Activated T-cell treated with anti-CD3 and anti-CD28 coated beads for 48 hours (primary cell): ENCODE measurements at regions not wholly inside any gene's neighbourhood (a gene's known extent, or its start where the extent isn't known, plus 50 kb on each side); places are given as distances from the start of the nearest gene placed in this dataset.

ENCODE experiments used
- DNase-seq: peaks from one replicate; pipeline ENCODE4 v3.0.0-alpha.2; 2020; ENCODE audit warnings: low read depth

DNA sequence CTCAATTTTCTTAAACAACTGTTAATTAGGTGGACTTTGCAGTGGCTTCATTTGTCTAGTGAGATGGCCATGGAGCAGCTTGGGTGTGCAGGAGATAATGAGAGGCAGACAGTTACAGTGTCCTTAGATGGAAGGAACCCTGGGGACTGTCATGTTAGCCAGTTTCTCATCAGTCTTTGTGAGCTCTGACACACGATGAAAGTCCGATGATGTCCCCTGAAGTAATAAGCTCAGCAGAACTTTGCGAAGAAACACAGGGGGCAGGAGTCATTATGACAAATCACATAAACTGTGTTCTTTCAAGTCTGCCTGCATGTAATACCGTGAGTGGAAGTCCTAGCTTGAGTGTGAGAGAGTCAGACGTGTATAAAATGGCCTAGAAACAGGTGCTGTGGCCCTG lies 201.8 kb downstream of the DRD1 start:
- no peak for DNase-seq

DNA sequence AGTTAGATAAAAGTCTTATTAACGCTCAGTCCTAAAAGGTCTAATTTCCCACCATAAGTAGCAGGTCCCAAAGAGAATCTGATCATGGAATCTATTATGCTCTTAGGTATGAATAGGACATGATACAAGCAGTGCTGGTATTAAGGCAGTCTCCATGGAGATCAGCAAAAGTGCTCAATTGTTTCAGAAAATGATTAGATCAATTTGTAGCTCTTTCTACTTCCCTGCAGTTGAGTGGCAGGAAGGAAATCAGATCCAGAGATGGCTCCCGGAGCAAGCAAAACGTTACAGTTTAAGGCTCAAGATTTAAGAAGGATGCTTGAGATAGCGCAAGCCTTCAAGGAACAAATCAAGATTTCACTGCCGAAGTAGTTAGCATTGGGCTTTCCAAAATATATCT lies 205.7 kb downstream of the DRD1 start:
- DNase-seq: no peak

DNA sequence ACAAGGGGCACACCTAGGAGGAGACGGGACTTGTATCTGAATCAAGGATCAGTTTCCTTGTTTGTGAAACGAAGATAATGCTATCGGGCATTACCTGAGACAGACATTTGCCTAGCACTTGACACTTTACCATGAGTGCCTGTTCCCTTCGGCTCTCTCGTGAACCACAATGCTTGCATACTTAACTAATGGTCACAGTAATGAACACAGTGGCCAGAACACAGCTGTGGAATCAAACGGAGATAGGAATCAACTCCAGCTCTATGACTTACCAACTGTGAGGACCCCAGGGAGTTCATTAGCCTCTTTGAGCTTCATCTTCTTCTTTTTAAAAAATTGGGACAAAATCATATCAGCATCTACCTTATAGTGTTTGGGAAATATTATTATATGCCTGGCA lies 207.8 kb downstream of the DRD1 start:
- DNase-seq: no peak

DNA sequence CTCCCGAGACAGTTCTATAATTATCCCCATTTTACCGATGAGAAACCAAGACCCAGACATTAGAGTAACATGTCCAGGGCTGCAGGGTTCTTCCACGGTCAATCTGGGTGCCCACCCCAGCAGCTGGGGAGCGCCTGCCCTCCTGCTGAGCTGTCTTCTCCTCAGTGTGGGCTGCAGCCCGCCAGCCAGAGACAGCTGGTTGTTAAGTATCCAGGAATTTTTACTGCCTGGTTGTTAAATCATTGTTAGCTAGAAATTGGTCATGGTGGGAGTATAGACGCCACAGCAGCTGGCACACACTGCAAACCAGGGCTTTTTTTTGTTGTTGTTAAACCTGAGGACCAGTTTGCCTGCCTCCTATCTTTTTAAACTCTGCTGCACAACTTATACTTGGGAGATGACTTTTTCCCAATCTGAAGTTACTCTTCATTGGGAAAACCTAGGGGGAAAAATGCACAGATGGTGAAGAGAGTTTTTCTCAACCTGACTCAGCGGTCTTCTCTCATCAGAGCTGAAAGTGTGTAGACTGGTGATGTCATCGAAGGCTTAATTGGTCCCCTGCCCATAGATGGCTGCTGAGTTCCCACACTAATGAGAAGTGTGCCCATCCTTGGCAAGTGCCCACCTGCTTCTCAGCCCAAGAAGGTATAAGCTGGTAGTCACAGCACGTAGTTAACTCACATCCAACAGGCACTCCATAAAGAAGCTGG lies 208.6 kb downstream of the DRD1 start:
- no peak for DNase-seq

DNA sequence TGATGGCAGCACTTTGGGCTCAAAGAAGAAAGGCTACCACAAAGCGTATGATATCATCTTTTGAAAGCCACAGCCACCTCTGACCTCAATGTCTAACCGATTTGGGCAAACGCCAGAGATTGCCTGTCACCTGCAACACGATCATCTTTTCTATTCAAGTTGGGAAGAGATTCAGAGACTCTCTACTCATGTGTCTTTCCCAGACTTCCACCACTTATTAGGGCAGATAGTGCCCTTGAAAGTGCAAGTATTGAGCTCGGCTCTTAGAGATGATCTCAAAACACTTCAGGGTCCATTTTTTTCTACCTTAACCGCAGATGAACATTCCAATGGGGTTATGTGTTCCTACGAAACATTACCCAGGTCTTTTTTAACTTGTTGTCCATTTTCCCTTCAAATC lies 213.7 kb downstream of the DRD1 start:
- DNase-seq: no peak

DNA sequence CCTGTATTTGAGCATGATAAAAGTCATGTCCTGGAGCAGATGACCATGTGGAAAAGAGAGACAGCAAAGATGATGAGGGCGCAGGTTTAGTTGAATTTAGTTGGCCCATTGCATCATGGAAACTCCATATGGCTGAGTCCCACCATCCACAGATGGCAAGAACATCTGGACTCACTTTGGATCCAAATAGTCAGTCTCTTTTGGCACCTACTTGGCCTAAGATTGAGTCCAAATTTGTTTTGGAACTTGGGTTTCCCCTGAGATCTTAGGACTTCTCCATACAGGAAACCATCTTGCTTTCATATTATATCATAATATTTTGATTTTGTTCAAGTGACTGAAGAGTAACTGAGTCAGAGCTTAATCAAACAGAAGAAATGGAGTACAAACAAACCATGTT lies 217.5 kb downstream of the DRD1 start:
- DNase-seq: no peak

DNA sequence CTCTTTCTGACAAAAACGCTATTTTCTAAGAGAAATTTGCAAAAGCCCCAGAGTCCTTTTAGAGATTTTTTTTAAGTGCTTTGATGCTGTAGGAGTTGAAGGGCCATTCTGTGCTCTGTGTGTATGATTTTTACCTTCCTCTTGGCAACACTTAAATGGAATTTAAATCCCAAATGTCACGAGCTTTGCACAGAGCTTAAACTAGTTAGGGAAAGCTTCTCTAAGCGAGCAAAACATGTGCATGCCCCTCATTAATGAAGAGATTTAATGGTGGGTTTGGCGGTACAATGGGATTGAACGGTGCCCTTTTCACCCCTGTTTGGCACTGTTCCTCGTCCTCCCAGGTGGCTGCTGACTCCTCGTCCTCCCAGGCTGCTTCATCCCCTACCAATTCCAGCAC lies 220.7 kb downstream of the DRD1 start:
- DNase-seq: no peak

DNA sequence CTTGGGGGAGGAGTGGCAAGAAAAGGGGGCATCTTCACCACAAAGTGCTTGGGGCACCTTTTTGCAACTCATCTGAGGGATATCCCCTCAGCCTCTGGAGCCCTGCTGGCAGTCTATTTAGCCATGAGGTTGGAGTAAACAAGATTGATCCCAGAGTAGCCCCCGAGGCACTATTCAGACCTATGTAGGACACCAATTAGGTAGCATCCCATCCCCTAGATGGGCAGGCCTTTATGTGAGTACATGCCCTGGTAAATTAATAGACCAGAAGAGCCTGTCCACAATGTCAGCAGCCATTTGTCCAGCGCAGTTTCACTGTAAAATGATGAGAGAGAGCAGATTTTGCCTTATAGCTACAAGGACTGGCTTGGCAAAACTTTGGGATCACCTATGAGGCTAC lies 221.4 kb downstream of the DRD1 start:
- no peak for DNase-seq

DNA sequence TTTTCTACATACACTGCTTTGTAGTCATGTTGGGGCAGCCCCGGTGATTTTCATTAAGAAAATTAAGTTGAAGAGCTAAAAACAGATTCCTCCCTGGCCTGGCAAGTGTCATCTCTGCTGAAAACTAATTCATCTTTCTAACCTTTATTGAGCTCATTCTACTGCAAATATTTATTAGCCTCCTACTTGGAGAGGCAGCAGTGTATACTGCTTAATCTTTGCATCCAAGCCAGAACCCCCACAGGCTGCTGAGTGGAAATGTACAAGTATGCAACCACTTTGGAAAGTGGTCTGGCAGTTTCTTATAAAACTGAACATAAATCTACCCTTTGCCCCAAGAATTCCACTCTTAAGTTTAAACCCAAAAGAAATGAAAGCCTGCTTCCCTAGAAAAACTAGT lies 223.4 kb downstream of the DRD1 start:
- no peak for DNase-seq

DNA sequence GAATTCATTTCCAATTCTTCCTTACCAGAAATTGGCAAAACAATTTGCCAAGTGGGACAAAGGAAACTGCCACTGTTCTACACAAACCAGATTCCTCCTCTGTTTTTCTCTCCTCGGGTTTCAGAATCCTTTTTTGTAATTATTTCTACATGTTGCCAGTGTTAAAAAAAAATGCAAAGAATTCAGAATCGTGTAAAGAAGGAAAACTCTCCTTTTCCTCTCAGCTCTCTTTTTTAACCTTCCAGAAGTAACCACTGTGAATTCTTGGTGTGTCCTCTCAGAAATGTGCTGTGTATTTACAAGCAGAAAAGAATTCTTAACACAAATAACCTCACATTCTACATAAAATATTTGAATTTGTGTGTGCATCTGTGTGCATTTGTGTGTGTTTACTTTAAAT lies 224.6 kb downstream of the DRD1 start:
- DNase-seq: no peak

DNA sequence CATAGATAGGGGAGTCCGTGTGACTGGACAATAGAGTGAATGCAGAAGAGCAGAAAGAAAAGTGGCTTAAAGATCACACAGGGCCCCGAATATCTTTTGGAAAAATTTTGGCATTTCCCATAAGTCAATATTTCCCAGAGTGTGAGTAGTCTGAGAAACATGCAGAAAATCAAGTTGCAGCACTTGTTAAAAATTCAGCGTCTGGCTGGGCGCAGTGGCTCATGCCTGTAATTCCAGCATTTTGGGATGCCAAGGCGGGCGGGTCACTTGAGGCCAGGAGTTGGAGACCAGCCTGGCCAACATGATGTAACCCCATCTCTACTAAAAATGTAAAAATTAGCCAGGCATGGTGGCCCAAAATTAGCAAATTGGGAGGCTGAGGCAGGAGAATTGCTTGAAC lies 227.0 kb downstream of the DRD1 start:
- no peak for DNase-seq

DNA sequence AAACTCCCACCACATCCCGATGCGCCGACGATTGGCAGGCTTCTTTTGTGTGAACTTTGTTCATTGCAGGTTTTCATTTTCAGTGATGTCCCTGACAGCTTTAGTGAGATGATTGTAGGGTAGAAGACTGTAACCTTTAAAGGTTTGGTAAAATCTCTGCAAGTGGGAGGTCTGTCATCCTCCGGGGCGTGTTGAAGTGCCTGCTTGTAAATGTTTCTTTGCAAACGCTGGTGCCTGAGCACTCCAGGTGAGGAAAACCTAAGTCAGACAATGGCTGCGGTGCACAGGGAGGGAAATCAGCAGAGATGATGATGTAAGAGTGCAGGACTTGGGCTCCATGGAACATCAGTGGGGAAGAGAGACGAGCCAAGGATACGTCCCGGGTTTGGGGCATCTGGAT lies 228.1 kb downstream of the DRD1 start:
- no peak for DNase-seq

DNA sequence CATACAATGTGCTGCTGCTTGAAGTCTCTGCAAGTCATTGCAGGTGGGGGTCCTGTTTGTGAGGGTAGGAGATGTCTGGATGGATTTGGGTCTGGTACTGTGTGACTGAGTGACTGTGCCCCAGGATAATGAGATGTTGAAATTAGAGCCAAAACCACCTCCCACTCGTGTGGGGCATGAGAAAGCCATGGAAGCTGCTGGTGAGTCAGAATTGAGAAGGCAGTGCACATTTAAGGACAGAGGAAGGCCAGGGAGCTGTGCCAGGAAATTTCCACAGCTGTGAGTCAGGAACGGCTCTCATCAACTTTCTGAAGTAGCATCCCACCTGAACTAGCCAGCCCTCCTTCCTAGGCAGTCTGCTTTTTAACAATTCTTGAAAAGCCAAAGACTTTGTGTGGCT lies 229.8 kb downstream of the DRD1 start:
- no peak for DNase-seq

DNA sequence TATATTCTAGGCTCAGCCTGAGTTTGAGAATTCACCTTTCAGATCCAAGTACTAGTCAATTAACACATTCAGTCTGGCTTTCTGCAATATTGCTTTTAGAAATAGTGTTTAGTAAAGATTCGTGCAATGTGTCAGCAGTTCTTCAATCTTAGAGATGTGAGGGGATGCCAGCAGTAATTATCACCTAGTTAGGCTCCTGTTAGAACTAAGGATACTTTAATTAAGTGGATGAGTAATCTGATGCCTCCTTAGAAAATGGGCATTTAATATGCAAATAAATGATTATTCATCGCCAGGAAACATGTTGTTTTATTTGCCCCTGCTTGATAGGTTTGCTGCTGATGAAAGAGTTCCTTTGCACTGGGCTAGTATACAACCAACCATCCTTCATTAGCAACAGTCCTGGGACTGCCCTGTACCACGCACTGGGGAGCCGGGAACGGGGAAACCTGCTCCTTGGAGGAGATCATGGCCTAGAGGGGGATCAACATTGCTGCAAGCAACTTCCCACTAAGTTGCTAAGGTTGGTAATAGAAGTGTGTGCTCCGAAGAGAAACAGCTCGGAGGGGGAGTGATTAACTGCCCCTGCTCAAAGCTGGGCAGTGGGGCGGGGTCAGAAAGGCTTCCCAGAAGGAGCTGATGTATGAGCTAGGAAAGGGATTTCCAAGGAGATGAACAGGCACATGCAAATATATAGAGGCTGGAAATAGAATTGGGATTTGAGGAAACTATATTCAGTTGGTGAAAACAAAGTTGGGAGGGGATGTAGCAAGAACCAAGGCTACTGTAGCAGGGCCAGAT lies 231.8 kb downstream of the DRD1 start:
- no peak for DNase-seq

DNA sequence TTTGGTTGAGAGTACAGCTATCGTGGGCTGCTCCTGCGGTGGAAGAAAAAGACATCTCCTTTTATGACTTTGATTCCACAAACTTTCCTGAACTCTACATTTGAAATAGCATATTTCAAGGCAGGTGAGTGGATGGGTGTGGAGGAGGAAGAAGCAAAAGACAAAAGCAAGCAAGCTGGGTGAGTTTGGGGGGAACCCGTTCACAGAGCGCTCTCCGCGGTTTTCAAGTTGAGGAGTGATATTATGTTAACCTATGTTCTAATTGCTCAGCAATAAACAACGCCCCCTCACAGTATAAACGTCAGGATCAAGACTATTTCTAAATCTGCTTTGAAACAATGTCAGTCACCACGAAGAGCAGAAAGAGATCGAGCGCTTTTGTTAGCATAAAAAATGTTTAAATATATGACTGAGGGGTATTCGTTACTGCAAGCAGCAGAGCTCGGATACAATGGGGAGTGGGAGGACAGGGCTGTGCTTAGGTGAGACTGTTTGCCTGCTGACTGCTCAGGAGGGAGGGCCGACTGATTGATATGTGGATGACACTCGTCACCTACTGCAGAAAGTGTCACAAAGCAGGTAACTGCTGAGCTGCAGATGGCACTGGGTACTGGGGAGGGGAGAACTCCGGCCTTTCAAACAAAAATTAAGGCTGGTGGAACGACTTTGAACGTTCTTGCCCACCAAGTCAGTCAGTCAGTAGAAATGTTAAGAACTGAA lies 236.5 kb downstream of the DRD1 start:
- no peak for DNase-seq

DNA sequence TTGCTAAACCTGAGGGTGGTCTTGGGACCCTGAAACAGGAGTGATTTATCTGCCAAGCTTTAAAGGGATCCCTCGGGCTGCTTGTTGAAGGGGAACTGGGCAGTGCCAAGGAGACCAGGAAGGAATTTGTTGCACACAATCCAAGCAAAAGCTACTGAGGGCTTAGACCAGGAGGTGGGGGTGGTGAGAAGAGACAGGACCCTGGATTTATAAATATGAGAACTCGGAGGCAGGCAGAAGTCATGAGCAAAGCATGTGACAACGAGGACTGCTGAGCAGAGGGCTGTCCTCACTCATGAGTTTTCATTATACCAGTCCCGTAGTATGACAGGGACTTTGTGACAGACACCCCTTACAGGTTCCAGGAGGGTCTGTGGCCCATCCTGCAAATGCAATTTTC lies 237.3 kb downstream of the DRD1 start:
- no peak for DNase-seq

DNA sequence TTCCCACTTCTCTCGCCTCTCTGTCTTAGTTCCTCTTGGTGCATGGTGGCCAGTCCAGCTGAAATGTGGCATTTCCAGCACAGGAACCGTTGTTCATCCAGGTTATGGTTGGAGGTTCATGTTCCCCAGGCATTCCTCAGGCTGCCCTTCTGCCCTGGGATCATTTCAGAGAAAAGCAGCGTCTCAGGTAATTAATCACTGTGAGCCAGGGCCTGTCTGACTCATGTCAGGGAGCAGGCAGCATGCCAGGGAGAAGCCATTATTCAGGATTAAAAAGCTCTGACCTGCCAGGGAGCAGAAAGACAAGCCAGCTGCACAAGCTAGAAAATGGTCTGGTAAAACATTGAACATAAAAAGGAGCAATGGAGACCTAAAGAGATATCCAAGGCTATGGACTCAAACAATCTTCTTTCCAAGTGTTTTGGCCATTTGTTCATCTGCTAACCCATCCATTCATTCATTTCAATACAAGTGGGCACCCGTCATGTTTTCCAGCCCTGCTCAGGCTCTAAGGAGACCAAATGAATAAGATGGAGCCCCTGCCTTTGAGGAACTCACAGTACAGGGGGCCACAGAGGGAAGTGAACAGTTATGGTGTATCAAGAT lies 241.4 kb downstream of the DRD1 start:
- DNase-seq: no peak

DNA sequence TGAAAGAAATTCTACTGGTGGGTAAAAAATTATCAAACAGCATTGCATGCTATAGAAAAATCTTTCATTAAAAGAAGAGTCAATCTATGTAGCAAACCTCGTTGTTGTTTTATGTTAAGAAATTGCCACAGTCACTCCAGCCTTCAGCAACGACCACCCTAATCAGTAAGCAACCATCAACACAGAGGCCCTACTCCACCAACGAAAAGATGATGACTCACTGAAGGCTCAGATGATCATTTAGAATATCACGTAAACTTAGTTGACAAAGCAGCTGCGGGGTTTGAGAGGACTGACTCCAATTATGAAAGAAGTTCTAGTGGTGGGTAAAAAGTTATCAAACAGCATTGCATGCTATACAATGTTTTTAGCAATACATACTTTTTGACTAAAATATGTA lies 242.6 kb downstream of the DRD1 start:
- no peak for DNase-seq

DNA sequence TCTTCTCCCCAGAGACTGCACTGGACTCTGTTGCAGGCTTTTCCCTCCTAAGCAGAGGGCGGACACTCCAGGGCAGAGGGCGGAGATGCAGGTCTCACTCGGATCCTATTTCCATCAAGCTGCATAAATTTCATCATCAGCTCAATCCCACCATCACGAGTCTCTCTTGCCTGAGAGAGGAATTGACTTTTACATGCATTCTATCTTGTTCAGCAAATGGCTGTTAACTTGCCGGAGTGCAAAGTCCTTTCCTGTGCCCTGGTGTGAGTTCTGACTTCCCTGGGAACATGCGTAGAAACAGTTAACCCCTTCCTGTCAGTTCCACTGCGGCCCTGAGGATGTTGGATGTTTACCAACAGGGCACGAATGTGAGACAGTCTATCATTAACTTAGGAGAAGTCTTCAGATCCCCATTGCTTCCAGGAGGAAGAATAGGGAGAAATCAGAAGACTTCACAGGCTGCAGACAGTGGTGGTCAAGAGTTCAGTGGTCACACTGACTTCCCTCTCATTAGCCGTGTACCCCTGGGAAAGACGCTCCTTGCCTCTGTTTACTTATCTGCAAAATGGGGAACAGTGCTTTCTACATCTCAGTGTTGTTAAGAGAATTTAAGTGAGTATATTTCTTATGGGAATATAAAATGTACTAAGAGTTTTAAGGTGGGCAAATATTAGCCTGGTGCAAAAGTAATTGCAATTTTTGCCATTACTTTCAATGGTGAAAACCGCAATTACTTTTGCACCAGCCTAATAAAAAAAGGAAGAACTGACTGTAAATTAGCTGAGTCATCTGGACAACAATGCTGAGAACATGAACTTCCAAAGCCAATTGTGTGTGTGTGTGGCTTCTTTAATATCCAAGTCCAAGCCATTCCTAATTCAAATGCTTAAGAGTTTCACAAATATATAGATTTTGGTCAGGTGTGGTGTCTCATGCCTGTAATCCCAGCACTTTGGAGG lies 248.0 kb downstream of the DRD1 start:
- DNase-seq: no peak

DNA sequence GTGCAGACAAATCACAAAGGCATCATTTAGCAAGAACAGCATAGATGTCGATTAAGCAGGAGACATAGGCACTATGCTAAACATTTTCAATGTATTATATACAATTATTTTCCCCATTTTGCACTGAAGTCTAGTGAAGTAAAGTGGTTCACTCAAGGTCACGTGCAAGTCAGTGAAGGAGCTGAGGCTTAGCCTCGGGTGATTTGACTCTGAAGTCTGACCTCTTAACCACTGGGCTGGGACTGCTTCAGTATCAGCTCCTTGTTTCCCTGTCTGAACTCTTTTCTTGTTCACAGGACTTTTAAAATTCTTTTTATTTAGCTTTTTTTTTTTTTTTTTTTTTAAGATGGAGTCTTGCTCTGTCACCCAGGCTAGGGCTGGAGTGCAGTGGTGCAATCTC lies 262.7 kb downstream of the DRD1 start:
- DNase-seq: no peak

DNA sequence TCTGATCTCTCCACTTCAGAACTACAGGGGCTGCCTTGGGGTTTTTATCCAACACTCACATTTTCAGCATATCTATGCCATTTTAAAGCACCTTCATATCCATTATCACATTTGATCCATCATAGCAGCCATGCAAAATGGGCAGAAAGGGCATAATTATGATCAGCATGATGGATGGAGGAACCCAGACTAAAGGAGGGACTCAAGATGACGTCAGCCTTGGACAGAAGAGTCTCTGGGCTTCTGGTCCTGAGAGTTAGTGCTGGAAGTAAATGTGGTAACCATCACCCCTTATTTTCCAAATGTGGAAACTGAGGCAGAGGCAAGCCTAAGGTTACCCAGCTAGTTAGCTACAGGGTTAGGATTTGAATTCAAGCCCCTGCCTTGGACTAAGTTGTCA lies 273.1 kb downstream of the DRD1 start:
- no peak for DNase-seq
